ENCODE measurements at regions not wholly inside any gene's neighbourhood (a gene's known extent, or its start where the extent isn't known, plus 50 kb on each side); places are given as distances from the start of the nearest gene placed in this dataset.

DNA sequence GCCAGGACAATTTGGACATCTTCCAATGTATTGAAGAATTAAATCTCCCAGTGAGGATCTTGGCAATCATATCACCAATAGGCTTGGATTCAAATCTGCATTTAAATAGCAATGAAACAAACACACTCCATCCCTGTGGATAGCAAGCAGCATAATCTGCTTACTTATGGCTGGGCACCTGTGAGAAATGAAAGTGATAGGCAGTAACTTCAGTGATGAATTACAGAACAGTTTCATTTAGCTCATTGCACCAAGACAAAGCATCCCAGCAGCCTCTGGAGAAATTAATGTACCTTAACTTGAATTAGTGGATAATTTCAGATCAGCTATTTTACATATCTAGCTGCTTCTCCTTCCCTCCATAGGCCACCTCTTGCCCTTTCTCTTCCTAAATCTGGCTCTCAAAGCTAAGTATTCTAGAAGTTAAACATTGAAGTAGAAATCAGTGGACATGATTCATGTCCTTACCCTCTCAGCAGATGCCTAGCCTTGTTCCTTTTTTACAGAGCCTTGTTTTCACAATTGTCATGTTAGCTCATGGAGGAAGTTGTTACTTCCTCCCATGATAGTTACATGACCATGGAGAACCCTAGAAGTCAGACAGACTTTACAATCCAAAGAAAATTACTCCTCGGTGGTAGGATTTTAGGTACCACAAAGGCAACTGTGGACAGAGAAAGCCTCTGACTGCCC lies 88.5 kb upstream of the TACR1 start:
- DNase-seq (ENCODE audit: low read depth) = no peak
- H3K4me3 ChIP-seq (ENCODE audit: low read length) = no peak overlapping the region
- TF ChIP-seq CTCF (conservative IDR thresholded peaks at IDR 0.05; ENCODE audit: low read length) = no peak

GRCh38 chr2:75284345-75284744 lies 85.0 kb upstream of the TACR1 start:
- H3K4me3 ChIP-seq (ENCODE audit: low read length) = no peak overlapping the region
- no peak for DNase-seq (ENCODE audit: low read depth)
- no peak for TF ChIP-seq CTCF (conservative IDR thresholded peaks at IDR 0.05; ENCODE audit: low read length)

DNA sequence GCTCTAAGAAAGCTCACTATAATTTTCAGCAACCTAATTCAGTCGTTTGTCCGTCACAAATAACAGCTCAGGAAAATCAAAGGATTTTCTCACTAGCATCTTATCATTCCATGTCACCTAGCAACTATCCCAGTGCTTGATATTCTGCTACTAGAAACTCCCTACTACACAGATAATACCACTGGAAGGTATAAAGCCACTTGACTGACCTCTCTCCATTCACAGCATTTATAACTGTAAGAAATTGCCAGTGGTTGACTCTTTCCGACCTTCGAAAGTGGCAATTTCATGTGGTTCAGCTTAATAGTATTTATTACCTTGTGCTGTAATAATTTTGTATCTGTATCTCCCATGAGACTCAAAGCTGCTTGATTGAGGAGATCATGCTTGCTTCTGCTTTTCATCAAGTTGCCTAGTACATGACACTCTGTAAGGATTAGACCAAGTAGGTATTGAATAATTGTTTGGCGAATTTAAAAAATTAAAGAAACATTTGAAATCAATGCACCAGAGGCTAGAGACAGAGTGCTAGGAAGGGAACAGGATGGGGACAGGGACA lies 79.6 kb upstream of the TACR1 start:
- TF ChIP-seq CTCF (conservative IDR thresholded peaks at IDR 0.05; ENCODE audit: low read length) = no peak
- no peak overlapping the region for H3K4me3 ChIP-seq (ENCODE audit: low read length)
- no peak for DNase-seq (ENCODE audit: low read depth)

DNA sequence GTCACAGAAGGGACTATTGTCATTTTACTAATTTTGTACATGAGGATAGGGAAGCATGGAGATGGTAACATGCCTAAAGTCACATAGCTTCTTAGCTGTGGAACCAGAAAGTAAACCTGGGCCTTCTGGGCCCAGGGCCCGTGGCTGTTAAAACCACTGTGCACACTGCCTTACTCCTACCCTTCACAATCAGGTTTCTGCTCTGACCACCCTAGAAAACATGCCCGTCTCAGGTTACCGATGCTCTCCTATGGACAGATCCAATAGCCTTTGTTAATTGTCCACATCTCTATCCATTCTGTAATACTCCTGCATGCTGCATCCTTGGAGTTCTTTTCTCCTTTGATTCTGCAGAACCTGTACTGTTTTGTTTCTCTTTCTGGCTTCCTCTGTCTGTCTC lies 79.0 kb upstream of the TACR1 start:
- no peak for DNase-seq (ENCODE audit: low read depth)
- H3K4me3 ChIP-seq (ENCODE audit: low read length) = no peak overlapping the region
- no peak for TF ChIP-seq CTCF (conservative IDR thresholded peaks at IDR 0.05; ENCODE audit: low read length)

DNA sequence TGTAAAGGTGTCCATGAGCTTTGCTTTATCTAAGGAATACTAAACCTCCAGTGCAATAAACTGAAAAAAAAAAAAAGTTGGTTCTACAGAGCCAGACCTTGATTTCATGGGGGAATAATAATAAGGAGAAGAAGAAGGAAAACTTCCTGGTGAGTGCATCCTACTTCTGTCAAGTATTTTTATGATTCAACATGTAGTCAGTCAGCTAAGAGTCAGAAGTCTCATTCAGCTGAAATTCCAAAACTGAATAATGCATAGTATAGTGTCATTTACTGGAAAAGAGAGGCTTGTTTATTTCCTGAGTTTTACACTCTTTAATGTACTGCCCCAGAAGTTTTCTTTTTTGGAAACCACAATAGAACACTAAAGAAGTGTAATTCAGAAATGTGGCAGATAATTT lies 77.8 kb upstream of the TACR1 start:
- DNase-seq (ENCODE audit: low read depth) = peak; percentile 54
- no peak overlapping the region for H3K4me3 ChIP-seq (ENCODE audit: low read length)
- TF ChIP-seq CTCF (conservative IDR thresholded peaks at IDR 0.05; ENCODE audit: low read length) = no peak

DNA sequence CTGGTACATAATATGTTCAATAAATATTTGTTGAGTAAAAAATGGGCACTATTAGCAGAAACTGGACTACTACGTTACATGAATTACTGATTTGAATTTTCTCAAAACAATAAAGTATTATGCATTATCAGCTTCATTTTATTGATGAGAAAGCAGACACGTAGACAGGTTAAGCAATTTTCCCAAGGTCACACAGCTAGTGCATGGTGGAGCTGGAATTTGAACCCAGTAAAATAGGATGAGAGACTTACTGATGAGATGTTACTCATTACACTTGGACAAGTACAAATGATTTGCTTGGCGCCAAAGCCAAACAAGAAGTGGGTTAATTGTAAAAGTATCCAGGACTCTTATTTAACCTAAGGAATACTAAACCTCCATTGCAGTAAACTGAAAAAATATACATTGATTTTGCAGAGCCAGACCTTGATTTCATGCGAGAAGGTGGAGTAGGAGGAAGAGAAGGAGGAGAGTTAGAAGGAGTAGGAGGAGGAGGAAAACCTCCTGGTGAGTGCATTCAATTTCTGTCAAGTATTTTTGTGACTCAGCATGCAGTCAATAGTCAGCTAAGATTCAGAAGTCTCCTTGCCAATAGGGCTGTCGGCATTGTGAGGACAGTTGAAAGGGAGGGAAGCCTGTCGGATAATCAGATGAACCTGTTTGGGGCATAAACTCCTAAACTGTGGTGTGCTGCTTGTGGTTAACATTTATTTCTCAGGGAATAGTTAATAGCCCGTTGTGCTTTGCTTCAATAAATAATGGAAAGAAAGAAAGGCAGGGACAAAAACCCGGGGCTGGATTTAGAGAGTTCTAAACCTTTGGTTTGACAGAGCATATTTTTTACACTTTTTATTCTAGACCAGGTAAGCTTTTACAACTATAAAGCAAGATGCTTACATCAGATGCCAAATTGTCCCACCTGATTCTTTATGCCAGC lies 77.0 kb upstream of the TACR1 start:
- TF ChIP-seq CTCF (conservative IDR thresholded peaks at IDR 0.05; ENCODE audit: low read length) = no peak
- peak overlapping the region; percentile 33 for H3K4me3 ChIP-seq (ENCODE audit: low read length)
- peak; percentile 43 for DNase-seq (ENCODE audit: low read depth)

Data from AG10803 (cell line).